ENCODE measurements at regions not wholly inside any gene's neighbourhood (a gene's known extent, or its start where the extent isn't known, plus 50 kb on each side); places are given as distances from the start of the nearest gene placed in this dataset.
"Not testable (repeated sequence)": the region's sequence is repeated elsewhere in the genome, so short reads cannot be mapped to it uniquely, and the experiment has no call there.

- H3K4me3 ChIP-seq (ENCODE audit: low read depth, low read length): no peak overlapping the region
- DNase-seq (ENCODE audit: low read depth): no peak
- no peak for TF ChIP-seq POLR2A (IDR thresholded peaks at IDR 0.05; ENCODE audit: extremely low read depth, insufficient read length)
These were observed 56.2 kb upstream of the LRRTM4 start for GRCh38 chr2:77578354-77578753.

DNA sequence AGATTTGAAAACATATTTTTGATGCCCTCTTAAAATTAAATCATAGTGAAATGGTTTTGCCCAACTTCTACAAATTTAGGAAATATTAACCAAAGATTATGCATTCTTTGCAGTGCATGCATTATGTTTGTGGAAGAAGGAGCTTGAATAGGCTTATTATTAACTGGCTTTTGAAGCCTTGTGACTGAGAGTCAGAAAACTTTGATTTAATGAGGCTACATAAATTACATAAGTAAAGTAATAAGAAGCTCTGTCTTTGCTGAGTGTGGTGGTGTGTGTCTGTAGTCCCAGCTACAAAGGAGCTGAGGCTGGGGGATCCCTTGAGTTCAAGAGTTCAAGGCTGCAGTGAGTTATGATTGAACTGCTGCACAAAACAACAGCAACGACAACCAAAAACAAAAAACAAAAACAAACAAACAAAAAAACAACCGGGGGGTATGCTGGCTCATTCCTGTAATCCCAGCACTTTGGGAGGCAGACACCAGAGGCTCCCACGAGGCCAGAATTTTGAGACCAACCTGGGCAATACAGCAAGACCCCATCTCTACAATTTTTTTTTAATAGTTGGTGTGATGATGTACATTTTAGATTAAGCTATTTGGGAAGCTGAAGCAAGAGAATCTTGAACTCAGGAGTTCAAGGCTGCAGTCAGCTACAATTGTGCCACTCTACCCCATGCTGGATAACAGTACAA is 57.0 kb upstream of the LRRTM4 start:
- TF ChIP-seq POLR2A (IDR thresholded peaks at IDR 0.05; ENCODE audit: extremely low read depth, insufficient read length) (no peak), CTCF (IDR thresholded peaks at IDR 0.05; ENCODE audit: low read depth, low read length) (no peak)
- no peak for DNase-seq (ENCODE audit: low read depth)

GRCh38 chr2:77588438-77588837 is 66.3 kb upstream of the LRRTM4 start:
- DNase-seq (ENCODE audit: low read depth): no peak
- no peak for TF ChIP-seq CTCF (IDR thresholded peaks at IDR 0.05; ENCODE audit: low read depth, low read length)
- no peak for TF ChIP-seq POLR2A (IDR thresholded peaks at IDR 0.05; ENCODE audit: extremely low read depth, insufficient read length)
- TF ChIP-seq, protein P1, sequence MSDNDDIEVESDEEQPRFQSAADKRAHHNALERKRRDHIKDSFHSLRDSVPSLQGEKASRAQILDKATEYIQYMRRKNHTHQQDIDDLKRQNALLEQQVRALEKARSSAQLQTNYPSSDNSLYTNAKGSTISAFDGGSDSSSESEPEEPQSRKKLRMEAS (IDR thresholded peaks at IDR 0.05; ENCODE audit: low read depth, low read length): no peak
- no peak for TF ChIP-seq MYC (IDR thresholded peaks at IDR 0.05; ENCODE audit: low read depth, low read length)
- no peak overlapping the region for H3K4me3 ChIP-seq (ENCODE audit: low read depth, low read length)

More for the DNA sequence above, 57.0 kb upstream of the LRRTM4 start:
- H3K4me3 ChIP-seq (ENCODE audit: low read depth, low read length): no peak overlapping the region

DNA sequence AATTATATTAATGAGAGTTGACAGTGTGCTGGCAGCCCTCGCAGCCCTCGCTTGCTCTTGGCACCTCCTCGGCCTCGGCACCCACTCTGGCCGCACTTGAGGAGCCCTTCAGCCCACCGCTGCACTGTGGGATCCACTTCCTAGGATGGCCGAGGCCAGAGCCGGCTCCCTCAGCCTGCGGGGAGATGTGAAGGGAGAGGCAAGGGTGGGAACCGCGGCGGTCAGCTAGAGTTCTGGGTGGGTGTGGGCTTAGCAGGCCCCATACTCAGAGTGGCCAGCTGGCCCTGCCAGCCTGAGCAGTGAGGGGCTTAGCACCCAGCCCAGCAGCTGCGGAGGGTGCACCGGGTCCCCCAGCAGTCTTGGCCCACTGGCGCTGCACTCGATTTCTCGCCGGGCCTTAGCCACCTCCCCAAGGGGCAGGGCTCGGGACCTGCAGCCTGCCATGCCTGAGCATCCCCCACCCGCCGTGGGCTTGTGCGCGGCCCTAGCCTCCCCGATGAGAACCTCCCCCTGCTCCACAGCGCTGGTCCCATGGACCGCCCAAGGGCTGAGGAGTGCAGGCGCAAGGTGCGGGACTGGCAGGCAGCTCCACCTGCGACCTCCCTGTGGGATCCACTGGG is 68.2 kb upstream of the LRRTM4 start:
- H3K4me3 ChIP-seq (ENCODE audit: low read depth, low read length): no peak overlapping the region
- DNase-seq (ENCODE audit: low read depth): no peak
- TF ChIP-seq POLR2A (IDR thresholded peaks at IDR 0.05; ENCODE audit: extremely low read depth, insufficient read length) (no peak), MYC (IDR thresholded peaks at IDR 0.05; ENCODE audit: low read depth, low read length) (no peak), CTCF (IDR thresholded peaks at IDR 0.05; ENCODE audit: low read depth, low read length) (no peak)
- TF ChIP-seq, protein P1 (IDR thresholded peaks at IDR 0.05; ENCODE audit: low read depth, low read length): no peak

DNA sequence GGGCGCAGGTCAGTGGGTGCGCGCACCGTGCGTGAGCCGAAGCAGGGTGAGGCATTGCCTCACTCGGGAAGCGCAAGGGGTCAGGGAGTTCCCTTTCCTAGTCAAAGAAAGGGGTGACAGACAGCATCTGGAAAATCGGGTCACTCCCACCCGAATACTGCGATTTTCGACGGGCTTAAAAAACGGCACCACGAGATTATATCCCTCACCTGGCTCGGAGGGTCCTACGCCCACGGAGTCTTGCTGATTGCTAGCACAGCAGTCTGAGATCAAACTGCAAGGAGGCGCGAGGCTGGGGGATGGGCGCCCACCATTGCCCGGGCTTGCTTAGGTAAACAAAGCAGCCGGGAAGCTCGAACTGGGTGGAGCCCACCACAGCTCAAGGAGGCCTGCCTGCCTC is 70.8 kb upstream of the LRRTM4 start:
- H3K4me3 ChIP-seq (ENCODE audit: low read depth, low read length); DNase-seq (ENCODE audit: low read depth): not testable (repeated sequence)

DNA sequence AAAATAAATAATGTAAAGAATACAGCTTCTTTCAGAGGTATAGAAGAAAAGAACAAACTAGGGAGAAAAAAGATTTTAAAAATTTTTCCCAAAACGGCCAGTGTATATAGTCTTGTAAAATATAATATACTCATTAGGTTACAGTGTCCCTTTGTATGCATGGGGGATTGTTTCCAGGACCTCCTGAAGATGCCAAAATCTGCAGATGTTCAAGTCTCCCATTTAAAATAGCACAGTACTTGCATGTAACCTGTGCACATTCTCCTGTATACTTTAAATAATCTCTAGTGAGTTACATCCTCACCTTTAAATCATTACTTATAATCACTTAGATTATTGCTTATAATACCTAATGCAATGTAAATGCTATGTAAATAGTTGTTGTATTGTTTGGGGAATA is 80.6 kb upstream of the LRRTM4 start:
- no peak for DNase-seq (ENCODE audit: low read depth)
- no peak overlapping the region for H3K4me3 ChIP-seq (ENCODE audit: low read depth, low read length)
- TF ChIP-seq CTCF (IDR thresholded peaks at IDR 0.05; ENCODE audit: low read depth, low read length): no peak
- TF ChIP-seq, protein P1 (IDR thresholded peaks at IDR 0.05; ENCODE audit: low read depth, low read length): no peak
- no peak for TF ChIP-seq MYC (IDR thresholded peaks at IDR 0.05; ENCODE audit: low read depth, low read length)
- no peak for TF ChIP-seq POLR2A (IDR thresholded peaks at IDR 0.05; ENCODE audit: extremely low read depth, insufficient read length)

Measured in NB4 (cell line).